GM21576 (cell line): ENCODE measurements at regions not wholly inside any gene's neighbourhood (a gene's known extent, or its start where the extent isn't known, plus 50 kb on each side); places are given as distances from the start of the nearest gene placed in this dataset.
"Not testable (repeated sequence)": the region's sequence is repeated elsewhere in the genome, so short reads cannot be mapped to it uniquely, and the experiment has no call there.

Experiments used
- ATAC-seq: cut with Tn5 transposase; IDR thresholded peaks from one replicate; pipeline ENCODE4 v1.9.1; 2021; ENCODE audit warnings: mild to moderate bottlenecking, moderate library complexity; ENCODE audit not compliant: unreplicated experiment

- ATAC-seq = no peak
These were observed 51.2 kb upstream of the GPR31 start for GRCh38 chr6:167208819-167209576.

GRCh38 chr6:167209577-167209975 lies 51.8 kb upstream of the GPR31 start:
- ATAC-seq = no peak

- no peak for ATAC-seq
These were observed 52.9 kb upstream of the GPR31 start for GRCh38 chr6:167210375-167211294.

- ATAC-seq = no peak
These were observed 53.5 kb upstream of the GPR31 start for GRCh38 chr6:167211295-167211648.

GRCh38 chr6:167211881-167212712 lies 54.3 kb upstream of the GPR31 start:
- peak; percentile 9 for ATAC-seq

- peak; percentile 73 for ATAC-seq
These were observed 54.9 kb upstream of the GPR31 start for GRCh38 chr6:167212713-167213005.

GRCh38 chr6:167214206-167214605 lies 56.4 kb upstream of the GPR31 start:
- ATAC-seq = no peak

- not testable (repeated sequence) for ATAC-seq
These were observed 57.9 kb upstream of the GPR31 start for GRCh38 chr6:167215429-167216250.

- ATAC-seq = not testable (repeated sequence)
These were observed 58.7 kb upstream of the GPR31 start for GRCh38 chr6:167216390-167217050.

- ATAC-seq = not testable (repeated sequence)
These were observed 59.3 kb upstream of the GPR31 start for GRCh38 chr6:167217073-167217472.

GRCh38 chr6:167217951-167218759 lies 60.4 kb upstream of the GPR31 start:
- ATAC-seq = not testable (repeated sequence)

- not testable (repeated sequence) for ATAC-seq
These were observed 61.3 kb upstream of the GPR31 start for GRCh38 chr6:167219079-167219478.

- no peak for ATAC-seq
These were observed 62.3 kb upstream of the GPR31 start for GRCh38 chr6:167219967-167220512.

- no peak for ATAC-seq
These were observed 63.8 kb upstream of the GPR31 start for GRCh38 chr6:167221400-167222201.

- ATAC-seq = not testable (repeated sequence)
These were observed 65.3 kb upstream of the UNC93A start for GRCh38 chr6:167225566-167226382.

GRCh38 chr6:167226383-167226685 lies 64.8 kb upstream of the UNC93A start:
- no peak for ATAC-seq

GRCh38 chr6:167226791-167227190 lies 64.3 kb upstream of the UNC93A start:
- no peak for ATAC-seq
